ENCODE measurements at regions not wholly inside any gene's neighbourhood (a gene's known extent, or its start where the extent isn't known, plus 50 kb on each side); places are given as distances from the start of the nearest gene placed in this dataset.

- no peaks in the 10 kb centered on the region for H3K4me1 ChIP-seq (ENCODE audit: insufficient read depth, low read length)
- H3K79me2 ChIP-seq (ENCODE audit: insufficient read depth, low read length) = no peaks in the 10 kb centered on the region
- H2AFZ ChIP-seq (ENCODE audit: low read depth, low read length) = no peak overlapping the region
- no peak overlapping the region for H3K4me3 ChIP-seq (ENCODE audit: low read depth in 1 of 2, low read length in 2 of 2)
- H3K27me3 ChIP-seq (ENCODE audit: insufficient read depth, low read length, poor library complexity) = no peaks in the 10 kb centered on the region
- no peaks in the 10 kb centered on the region for H3K9me3 ChIP-seq (ENCODE audit: insufficient read depth, low read length, severe bottlenecking)
- no peaks in the 10 kb centered on the region for H3K36me3 ChIP-seq (ENCODE audit: insufficient read depth, low read length)
- DNase-seq = no peak
- TF ChIP-seq CTCF (IDR thresholded peaks at IDR 0.05; ENCODE audit: borderline replicate concordance, extremely low read depth, low read length, poor library complexity, severe bottlenecking) (no peak), EZH2 (IDR thresholded peaks at IDR 0.05; ENCODE audit: borderline replicate concordance, low read depth, low read length, severe bottlenecking) (no peak)
- ATAC-seq (ENCODE audit: insufficient read depth, low read depth) = no peak
- H3K27ac ChIP-seq (ENCODE audit: low read length) = no peak overlapping the region
- H3K4me2 ChIP-seq (ENCODE audit: insufficient read depth, low read length) = no peak overlapping the region
- H3K9ac ChIP-seq (ENCODE audit: low read depth, low read length) = no peak overlapping the region
- H4K20me1 ChIP-seq (ENCODE audit: insufficient read depth, low read length) = no peaks in the 10 kb centered on the region
Measured at GRCh38 chr12:58530742-58531062, 389.6 kb downstream of the LRIG3 start.

GRCh38 chr12:58532855-58533608, 387.3 kb downstream of the LRIG3 start:
- no peak overlapping the region for H3K27ac ChIP-seq (ENCODE audit: low read length)

GRCh38 chr12:58533652-58534051, 386.7 kb downstream of the LRIG3 start:
- H3K27me3 ChIP-seq (ENCODE audit: insufficient read depth, low read length, poor library complexity) = no peaks in the 10 kb centered on the region
- no peak overlapping the region for H2AFZ ChIP-seq (ENCODE audit: low read depth, low read length)
- H3K9me3 ChIP-seq (ENCODE audit: insufficient read depth, low read length, severe bottlenecking) = no peaks in the 10 kb centered on the region
- H3K4me3 ChIP-seq (ENCODE audit: low read depth in 1 of 2, low read length in 2 of 2) = no peak overlapping the region
- no peak overlapping the region for H3K9ac ChIP-seq (ENCODE audit: low read depth, low read length)
- H3K4me1 ChIP-seq (ENCODE audit: insufficient read depth, low read length) = no peaks in the 10 kb centered on the region
- no peak for DNase-seq
- no peaks in the 10 kb centered on the region for H4K20me1 ChIP-seq (ENCODE audit: insufficient read depth, low read length)
- no peaks in the 10 kb centered on the region for H3K79me2 ChIP-seq (ENCODE audit: insufficient read depth, low read length)
- no peak overlapping the region for H3K4me2 ChIP-seq (ENCODE audit: insufficient read depth, low read length)
- TF ChIP-seq CTCF (IDR thresholded peaks at IDR 0.05; ENCODE audit: borderline replicate concordance, extremely low read depth, low read length, poor library complexity, severe bottlenecking) (no peak), EZH2 (IDR thresholded peaks at IDR 0.05; ENCODE audit: borderline replicate concordance, low read depth, low read length, severe bottlenecking) (no peak)
- H3K27ac ChIP-seq (ENCODE audit: low read length) = no peak overlapping the region
- no peaks in the 10 kb centered on the region for H3K36me3 ChIP-seq (ENCODE audit: insufficient read depth, low read length)
- ATAC-seq (ENCODE audit: insufficient read depth, low read depth) = no peak

More at GRCh38 chr12:58532855-58533608, 387.3 kb downstream of the LRIG3 start:
- TF ChIP-seq CTCF (IDR thresholded peaks at IDR 0.05; ENCODE audit: borderline replicate concordance, extremely low read depth, low read length, poor library complexity, severe bottlenecking) (no peak), EZH2 (IDR thresholded peaks at IDR 0.05; ENCODE audit: borderline replicate concordance, low read depth, low read length, severe bottlenecking) (no peak)
- Histone ChIP-seq H3K9me3 (ENCODE audit: insufficient read depth, low read length, severe bottlenecking) (no peaks in the 10 kb centered on the region), H3K79me2 (ENCODE audit: insufficient read depth, low read length) (no peaks in the 10 kb centered on the region), H3K27me3 (ENCODE audit: insufficient read depth, low read length, poor library complexity) (no peaks in the 10 kb centered on the region), H3K9ac (ENCODE audit: low read depth, low read length) (no peak overlapping the region), H2AFZ (ENCODE audit: low read depth, low read length) (no peak overlapping the region), H4K20me1 (ENCODE audit: insufficient read depth, low read length) (no peaks in the 10 kb centered on the region), H3K4me1 (ENCODE audit: insufficient read depth, low read length) (no peaks in the 10 kb centered on the region), H3K4me3 (ENCODE audit: low read depth in 1 of 2, low read length in 2 of 2) (no peak overlapping the region), H3K36me3 (ENCODE audit: insufficient read depth, low read length) (no peaks in the 10 kb centered on the region), H3K4me2 (ENCODE audit: insufficient read depth, low read length) (no peak overlapping the region)
- ATAC-seq (ENCODE audit: insufficient read depth, low read depth) = no peak
- DNase-seq = no peak
